Testis (tissue), 2 donors: ENCODE measurements at regions not wholly inside any gene's neighbourhood (a gene's known extent, or its start where the extent isn't known, plus 50 kb on each side); places are given as distances from the start of the nearest gene placed in this dataset.

ENCODE experiments used
- CTCF ChIP-seq, 3 experiments: fragments of 450-650 bp in 2 of 3; fragments of 200-600 bp in 1 of 3; sonication (generic) in 1 of 3; IDR thresholded peaks; one replicate each; pipeline ENCODE4 v1.5.1; 2016 to 2019; ENCODE audit warnings: antibody characterized with exemption in 3 of 3, mild to moderate bottlenecking in 2 of 3, moderate library complexity in 1 of 3
- POLR2A ChIP-seq: fragments of 450-650 bp; IDR thresholded peaks from one replicate; pipeline ENCODE4 v1.6.1; 2017; ENCODE audit warnings: antibody characterized with exemption, mild to moderate bottlenecking, moderate library complexity

- TF ChIP-seq POLR2A = no peak
- no peak for TF ChIP-seq CTCF (IDR thresholded peaks at IDR 0.05)
Measured at GRCh38 chr13:107475753-107476453, 739.4 kb downstream of the LIG4 start.
